Sigmoid colon (tissue), 4 donors: ENCODE measurements at regions not wholly inside any gene's neighbourhood (a gene's known extent, or its start where the extent isn't known, plus 50 kb on each side); places are given as distances from the start of the nearest gene placed in this dataset.
"Not testable (repeated sequence)": the region's sequence is repeated elsewhere in the genome, so short reads cannot be mapped to it uniquely, and the experiment has no call there.

Experiments used
- CTCF ChIP-seq, 4 experiments: fragments of 450-650 bp in 3 of 4; fragments of 200-600 bp in 1 of 4; IDR thresholded peaks; one replicate each; pipeline ENCODE4 v1.5.1; 2016 to 2019; ENCODE audit warnings: antibody characterized with exemption in 4 of 4, mild to moderate bottlenecking in 3 of 4, moderate library complexity in 2 of 4
- EP300 ChIP-seq, 4 donors: sonication (generic); formaldehyde crosslinking; IDR thresholded peaks; one replicate each; pipeline ENCODE4 v1.6.1; 2017; ENCODE audit warnings: antibody characterized with exemption in 4 of 4
- POLR2A ChIP-seq, 2 donors: fragments of 450-650 bp; IDR thresholded peaks; one replicate each; pipeline ENCODE4 v1.6.1; 2016; ENCODE audit warnings: antibody characterized with exemption in 2 of 2, mild to moderate bottlenecking in 2 of 2, moderate library complexity in 2 of 2
- POLR2AphosphoS5 ChIP-seq, 4 donors: sonication (generic); formaldehyde crosslinking; IDR thresholded peaks; one replicate each; pipeline ENCODE4 v1.6.1; 2017; ENCODE audit warnings: antibody characterized with exemption in 4 of 4

GRCh38 chr16:33655756-33656155, 196.3 kb downstream of the TP53TG3F start:
- TF ChIP-seq CTCF, POLR2AphosphoS5, POLR2A, EP300 (IDR thresholded peaks at IDR 0.05): not testable (repeated sequence)
